SH-SY5Y (cell line): ENCODE measurements at regions not wholly inside any gene's neighbourhood (a gene's known extent, or its start where the extent isn't known, plus 50 kb on each side); places are given as distances from the start of the nearest gene placed in this dataset.

Experiments
- GATA2 ChIP-seq: IDR thresholded peaks from 2 replicates; pipeline ENCODE4 v1.6.1; 2011; ENCODE audit warnings: mild to moderate bottlenecking, low read depth, low read length
- GATA3 ChIP-seq: IDR thresholded peaks from 2 replicates; pipeline ENCODE4 v1.6.1; 2011; ENCODE audit warnings: low read depth, mild to moderate bottlenecking, low read length, moderate library complexity

DNA sequence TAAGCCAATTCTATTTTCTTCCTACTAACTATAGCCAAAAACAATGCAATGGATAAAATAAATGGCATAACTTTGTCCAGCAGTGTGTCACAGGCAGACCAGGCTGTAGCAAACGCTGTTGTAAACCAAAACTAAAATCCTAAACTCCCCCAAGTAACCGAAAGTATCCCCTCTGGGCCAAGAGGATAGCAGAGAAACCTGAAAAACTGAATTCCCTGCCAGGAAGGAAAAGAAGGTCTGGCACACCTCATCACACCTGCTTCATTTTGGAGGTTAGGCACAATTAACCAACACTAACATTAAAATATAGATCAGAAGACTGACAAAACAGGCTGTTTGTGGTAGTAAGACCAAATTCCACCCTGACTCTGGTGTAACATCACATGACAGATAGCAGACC lies 356.8 kb upstream of the C1orf87 start:
- TF ChIP-seq GATA3 (no peak), GATA2 (no peak)
